ENCODE measurements at regions not wholly inside any gene's neighbourhood (a gene's known extent, or its start where the extent isn't known, plus 50 kb on each side); places are given as distances from the start of the nearest gene placed in this dataset.

DNA sequence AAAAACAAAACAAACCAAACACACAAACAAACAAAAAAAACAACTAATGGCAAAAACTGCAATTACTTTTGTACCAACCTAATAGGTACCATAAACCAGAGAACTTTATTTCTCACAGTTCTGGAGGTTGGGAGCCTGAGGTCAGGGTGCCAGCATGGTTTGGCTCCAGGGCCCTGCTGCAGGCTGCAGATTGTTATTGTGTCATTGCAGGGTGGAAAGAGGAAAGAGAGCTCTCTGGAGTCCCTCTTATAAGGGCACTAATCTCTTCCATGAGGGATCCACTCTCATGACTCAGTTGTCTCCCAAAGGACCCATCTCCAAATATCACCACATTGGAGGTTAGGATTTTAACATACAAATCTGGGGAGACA is 64.9 kb upstream of the CPEB4 start:
- peaks cover 0 to 2% (median under 1%) of the 10 kb centered on the region in 5 donors for H3K27me3 Mint-ChIP-seq
- no peak for DNase-seq
- ATAC-seq: no peak
- no peak overlapping the region for H3K27ac Mint-ChIP-seq
- H3K36me3 Mint-ChIP-seq: peaks cover 0 to 19% (median 5%) of the 10 kb centered on the region in 3 donors
- H3K4me3 Mint-ChIP-seq: no peak overlapping the region
- peaks cover 0 to 17% (median 8%) of the 10 kb centered on the region in 9 donors for H3K9me3 Mint-ChIP-seq
- peaks cover 0 to 47% (median 6%) of the 10 kb centered on the region in 4 donors for H3K4me1 Mint-ChIP-seq
- POLR2A ChIA-PET: interaction anchor here (0.7 kb wide), 1 partner anchor 45 kb away, joined by 4 read pairs; no protein-coding TSS in a partner anchor

DNA sequence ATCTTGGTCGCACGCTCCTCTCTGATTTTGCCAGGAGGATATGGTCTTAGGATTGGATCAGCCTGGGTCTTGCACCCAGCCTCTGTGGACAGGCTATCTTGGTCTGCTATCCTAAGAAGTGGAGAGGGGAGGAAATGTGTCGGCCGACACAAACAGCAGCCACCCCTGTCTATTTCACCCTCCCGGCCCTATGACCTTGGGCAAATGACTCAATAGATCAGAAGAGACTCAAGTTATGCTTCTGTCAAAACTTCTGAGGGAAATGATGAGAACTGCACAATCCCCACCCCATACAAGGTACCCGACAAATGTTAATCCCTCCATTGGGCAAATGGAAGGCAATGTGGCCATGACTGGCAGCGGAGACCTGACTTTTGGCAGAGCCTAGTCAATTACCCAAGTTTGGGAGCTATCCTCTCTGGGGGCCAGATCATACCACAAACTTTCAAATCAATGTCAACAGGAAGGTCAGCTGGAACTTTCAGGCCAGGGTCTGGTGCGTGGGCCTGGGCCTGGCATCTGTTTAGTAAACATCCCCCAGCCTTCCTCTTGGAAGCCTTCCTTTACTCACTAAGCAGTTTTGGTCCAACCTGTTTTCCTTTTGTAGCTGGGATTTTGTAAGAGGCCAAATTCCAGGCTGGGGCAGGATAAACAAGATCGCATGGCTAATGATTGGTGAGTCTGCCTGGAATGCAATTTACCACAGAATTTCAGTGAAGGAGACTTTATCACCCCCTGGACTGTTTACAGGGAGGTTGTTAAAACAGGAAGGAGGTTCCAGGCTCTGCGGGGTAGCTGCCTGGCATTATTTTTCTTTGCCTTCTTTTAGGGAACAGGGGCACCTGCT is 64.2 kb upstream of the CPEB4 start:
- H3K9me3 Mint-ChIP-seq: peaks cover 0 to 18% (median 7%) of the 10 kb centered on the region in 9 donors

DNA sequence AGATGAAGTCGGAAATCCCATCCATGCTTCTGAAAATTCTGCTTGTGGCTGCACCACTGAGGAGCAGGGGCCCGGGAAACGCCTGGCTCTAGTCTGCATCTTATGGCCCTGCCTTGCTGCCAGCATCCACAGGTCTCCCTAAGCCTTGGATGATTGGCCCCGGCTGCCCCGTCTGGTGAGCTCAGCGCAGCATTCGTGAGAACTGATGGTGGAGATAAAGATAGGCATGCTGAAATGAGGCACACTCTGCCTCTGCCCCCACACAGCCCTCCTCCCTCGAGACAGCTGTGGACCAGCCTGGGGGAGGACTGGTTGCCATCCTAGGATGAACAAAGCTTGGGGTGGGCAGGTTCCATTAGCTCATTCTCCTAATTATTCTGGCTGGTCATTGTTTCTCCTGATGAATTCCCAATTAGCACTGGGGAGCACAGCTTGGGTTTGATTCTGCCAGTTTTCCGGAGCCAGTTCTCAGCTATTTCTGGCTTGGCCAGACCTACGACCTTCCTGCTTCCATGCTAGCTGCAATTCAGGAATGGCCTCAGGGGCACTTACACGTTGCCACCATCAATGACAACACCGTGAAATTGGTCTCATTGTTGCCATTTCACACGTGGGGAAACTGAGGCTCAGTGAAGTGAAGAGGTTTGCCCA is 62.8 kb upstream of the CPEB4 start:
- Mint-ChIP-seq H3K27me3 (peaks cover 0 to 2% (median 0%) of the 10 kb centered on the region in 5 donors), H3K4me3 (no peak overlapping the region), H3K27ac (no peak overlapping the region), H3K4me1 (peaks cover 0 to 47% (median 7%) of the 10 kb centered on the region in 4 donors), H3K9me3 (peaks cover 0 to 13% (median 5%) of the 10 kb centered on the region in 9 donors), H3K36me3 (peaks cover 0 to 9% (median 0%) of the 10 kb centered on the region in 3 donors)
- DNase-seq: no peak
- no peak for ATAC-seq
- POLR2A ChIA-PET: no interaction called here

More for the DNA sequence above, 64.2 kb upstream of the CPEB4 start:
- Mint-ChIP-seq H3K4me3 (no peak overlapping the region), H3K27ac (peak overlapping the region in 2 of 10 donors; percentile 5 to 9), H3K27me3 (peaks cover 0 to 2% (median 0%) of the 10 kb centered on the region in 5 donors), H3K36me3 (peaks cover 0 to 18% (median 5%) of the 10 kb centered on the region in 3 donors), H3K4me1 (peaks cover 0 to 46% (median 6%) of the 10 kb centered on the region in 4 donors)
- no peak for DNase-seq
- ATAC-seq: no peak
- POLR2A ChIA-PET: no interaction called here

DNA sequence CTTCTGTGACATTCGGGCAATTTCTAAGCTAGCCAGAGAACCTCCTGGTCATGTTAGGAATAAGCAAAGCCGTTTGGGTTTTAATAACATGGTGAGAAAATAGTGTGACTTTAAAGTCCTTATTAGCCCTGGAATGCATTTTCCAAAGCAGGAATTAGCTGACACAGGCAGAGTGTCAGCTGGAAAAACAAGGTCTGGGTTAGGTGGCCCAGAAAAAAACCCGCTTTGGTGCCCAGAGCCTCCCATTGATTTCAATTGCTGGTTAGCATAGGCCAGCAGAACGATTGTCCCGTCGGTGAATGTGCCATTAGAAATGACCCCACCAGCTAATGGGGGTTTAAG is 62.1 kb upstream of the CPEB4 start:
- POLR2A ChIA-PET: no interaction called here
- Mint-ChIP-seq H3K9me3 (peaks cover 0 to 13% (median 5%) of the 10 kb centered on the region in 9 donors), H3K27me3 (peaks cover 0 to 2% (median 0%) of the 10 kb centered on the region in 5 donors), H3K36me3 (peaks cover 0 to 9% (median 0%) of the 10 kb centered on the region in 3 donors), H3K4me1 (peaks cover 0 to 40% (median 5%) of the 10 kb centered on the region in 4 donors), H3K27ac (no peak overlapping the region), H3K4me3 (no peak overlapping the region)
- no peak for ATAC-seq
- no peak for DNase-seq

DNA sequence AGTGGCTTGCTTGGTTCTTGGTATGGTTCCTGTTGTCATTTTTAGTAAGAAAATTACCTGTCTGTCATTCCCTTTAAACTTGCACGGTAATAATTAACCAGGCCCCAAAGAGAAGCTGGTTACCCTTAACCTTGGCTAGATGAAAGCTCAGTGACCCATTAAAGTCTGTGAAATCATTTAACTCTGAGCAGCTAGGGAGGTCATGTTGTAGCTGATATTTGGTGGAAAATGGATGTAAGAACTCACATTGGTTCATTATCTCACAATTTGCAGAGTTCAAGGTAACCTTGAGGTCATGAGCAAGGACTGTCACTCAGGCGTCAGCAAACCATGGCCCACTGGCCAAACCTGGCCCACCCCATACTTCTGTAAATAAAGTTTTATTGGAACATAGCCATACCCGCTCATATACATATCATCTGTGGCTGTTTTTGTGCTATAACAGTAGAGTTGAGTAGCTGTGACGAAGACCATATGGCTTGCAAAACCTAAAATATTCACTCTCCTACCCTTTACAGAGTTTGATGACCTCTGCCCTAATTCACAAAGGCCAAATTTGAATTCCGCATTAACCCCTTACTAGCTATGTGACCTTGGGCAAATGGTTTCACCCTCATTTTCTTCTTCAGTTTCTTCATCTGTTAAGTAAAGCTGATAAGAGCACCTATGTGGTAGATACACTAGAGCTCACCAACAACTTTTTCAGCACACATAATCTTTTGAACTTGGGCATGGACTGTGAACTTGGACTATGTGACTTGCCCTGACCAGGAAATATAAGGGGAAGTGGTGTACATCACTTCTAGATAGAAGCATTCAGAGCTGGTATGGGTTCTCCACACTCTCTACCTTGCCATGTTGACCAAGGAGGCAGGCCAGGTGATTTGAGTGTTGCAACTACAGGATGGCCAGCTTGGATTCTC is 61.5 kb upstream of the CPEB4 start:
- Mint-ChIP-seq H3K9me3 (peaks cover 0 to 13% (median 5%) of the 10 kb centered on the region in 9 donors), H3K36me3 (peaks cover 0 to 9% (median 0%) of the 10 kb centered on the region in 3 donors), H3K4me1 (peaks cover 0 to 34% (median under 1%) of the 10 kb centered on the region in 4 donors), H3K27ac (no peak overlapping the region), H3K4me3 (no peak overlapping the region), H3K27me3 (peaks cover 0 to 2% (median 0%) of the 10 kb centered on the region in 5 donors)
- no peak for DNase-seq
- ATAC-seq: no peak
- POLR2A ChIA-PET: no interaction called here

DNA sequence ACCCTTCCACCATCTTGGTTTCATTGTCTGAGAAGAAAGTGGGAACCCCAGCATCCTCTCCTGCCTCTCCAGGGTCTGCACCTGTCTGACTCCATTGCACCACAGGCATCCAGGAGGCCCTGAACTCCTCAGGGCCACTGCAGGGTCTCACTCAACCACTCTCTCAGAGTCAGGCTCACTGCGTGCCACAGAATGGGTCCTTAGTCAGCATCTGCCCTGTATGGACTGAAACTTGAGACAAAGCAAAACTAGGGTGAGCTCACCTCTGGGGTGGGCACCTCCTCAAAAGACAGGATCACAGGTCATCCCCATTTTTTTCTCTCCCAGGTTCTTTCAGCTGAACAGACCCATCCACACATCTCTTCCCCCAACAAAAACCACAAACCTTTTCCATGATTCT is 59.2 kb upstream of the CPEB4 start:
- peaks cover 0 to 32% (median under 1%) of the 10 kb centered on the region in 4 donors for H3K4me1 Mint-ChIP-seq
- no peak for ATAC-seq
- no peak overlapping the region for H3K27ac Mint-ChIP-seq
- no peak for DNase-seq
- H3K9me3 Mint-ChIP-seq: peaks cover 0 to 13% (median 5%) of the 10 kb centered on the region in 9 donors
- no peaks in the 10 kb centered on the region for H3K27me3 Mint-ChIP-seq
- POLR2A ChIA-PET: no interaction called here
- H3K36me3 Mint-ChIP-seq: peaks cover 0 to 9% (median 0%) of the 10 kb centered on the region in 3 donors
- H3K4me3 Mint-ChIP-seq: no peak overlapping the region

DNA sequence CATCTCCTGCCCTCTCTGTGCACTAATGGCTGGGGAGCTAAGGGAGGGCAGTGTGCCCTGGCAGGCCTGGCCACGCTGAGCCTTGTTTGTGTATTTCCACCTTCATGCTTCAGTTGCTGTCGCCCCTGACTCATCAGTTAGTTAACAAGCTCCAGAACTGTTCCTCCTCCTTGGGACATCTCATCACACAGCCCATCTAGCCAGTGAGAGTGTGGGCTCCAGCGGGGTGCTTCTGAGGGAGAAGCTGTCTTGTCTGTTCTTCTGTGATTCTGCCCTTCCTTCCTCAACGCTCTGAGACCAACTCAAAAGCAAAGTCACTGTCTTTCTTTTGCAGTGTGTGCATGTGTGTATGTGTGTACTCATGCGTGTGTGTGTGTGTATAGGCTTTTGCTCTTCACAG is 58.3 kb upstream of the CPEB4 start:
- H3K36me3 Mint-ChIP-seq: peaks cover 0 to 9% (median 0%) of the 10 kb centered on the region in 3 donors
- H3K27me3 Mint-ChIP-seq: no peaks in the 10 kb centered on the region
- ATAC-seq (no peak), DNase-seq (no peak)
- POLR2A ChIA-PET: no interaction called here
- peak overlapping the region in 2 of 10 donors; percentile 51 to 71 for H3K27ac Mint-ChIP-seq
- H3K4me1 Mint-ChIP-seq: peaks cover 0 to 24% (median under 1%) of the 10 kb centered on the region in 4 donors
- H3K4me3 Mint-ChIP-seq: no peak overlapping the region
- peaks cover 0 to 13% (median 5%) of the 10 kb centered on the region in 9 donors for H3K9me3 Mint-ChIP-seq

DNA sequence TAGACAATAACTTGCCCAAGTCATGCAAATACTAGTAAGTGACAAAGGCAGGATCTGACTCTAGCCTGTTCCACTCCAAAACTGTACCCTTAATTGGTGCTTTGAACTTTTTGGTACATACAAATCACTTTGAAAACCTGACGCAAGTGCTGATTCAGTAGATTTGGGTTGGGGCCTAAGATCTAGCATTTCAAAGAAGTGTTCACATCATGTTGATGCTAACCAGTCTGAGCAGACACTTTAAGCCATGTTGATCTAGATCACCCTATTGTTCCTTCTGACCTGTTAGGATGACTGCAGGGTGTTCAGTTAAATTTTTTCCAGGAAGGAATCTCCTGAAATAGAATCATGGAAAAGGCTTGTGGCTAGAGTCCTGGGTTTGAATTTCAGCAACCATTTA is 57.7 kb upstream of the CPEB4 start:
- H3K4me3 Mint-ChIP-seq: no peak overlapping the region
- ATAC-seq (no peak), DNase-seq (no peak)
- H3K27me3 Mint-ChIP-seq: no peaks in the 10 kb centered on the region
- H3K27ac Mint-ChIP-seq: no peak overlapping the region
- peaks cover 0 to 22% (median under 1%) of the 10 kb centered on the region in 4 donors for H3K4me1 Mint-ChIP-seq
- H3K9me3 Mint-ChIP-seq: peaks cover 0 to 13% (median 5%) of the 10 kb centered on the region in 9 donors
- peaks cover 0 to 9% (median 0%) of the 10 kb centered on the region in 3 donors for H3K36me3 Mint-ChIP-seq
- POLR2A ChIA-PET: no interaction called here

DNA sequence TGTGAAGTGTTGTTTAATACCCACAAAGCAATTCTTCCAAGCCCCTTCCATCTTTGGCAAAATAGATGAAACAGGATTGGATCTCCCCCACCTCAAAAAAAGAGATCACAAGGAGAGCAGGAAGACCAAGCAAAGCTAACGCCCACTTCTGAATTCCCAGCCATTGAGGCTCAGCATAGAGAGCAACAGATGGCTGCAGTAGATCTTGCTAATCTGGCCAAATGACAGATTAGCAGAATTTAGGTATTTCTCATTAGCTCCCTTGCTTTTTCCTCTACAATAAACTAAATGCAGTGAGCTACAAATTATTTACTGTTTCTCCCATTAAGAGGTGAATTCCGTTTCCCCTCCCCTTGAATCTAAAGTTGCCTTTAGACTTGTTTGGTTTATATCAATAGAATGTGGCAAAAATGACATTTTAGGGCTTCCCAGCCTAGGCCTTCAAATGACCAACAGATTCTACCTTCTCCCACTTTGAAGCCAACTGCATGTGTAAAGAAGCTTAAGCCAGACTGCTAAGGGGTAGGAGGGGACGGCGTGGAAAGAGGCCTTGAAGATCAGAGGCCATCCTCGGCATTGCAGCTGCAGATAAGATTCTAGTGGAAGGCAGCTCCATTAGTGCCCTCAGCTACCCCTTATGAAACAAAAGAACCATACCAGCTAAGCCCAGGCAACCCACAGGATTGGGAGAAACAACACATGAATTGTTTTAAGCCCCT is 56.8 kb upstream of the CPEB4 start:
- Mint-ChIP-seq H3K4me3 (no peak overlapping the region), H3K27ac (no peak overlapping the region), H3K36me3 (peaks cover 0 to 9% (median 0%) of the 10 kb centered on the region in 3 donors), H3K9me3 (peaks cover 0 to 13% (median 5%) of the 10 kb centered on the region in 9 donors), H3K27me3 (peaks cover 0 to 1% (median 0%) of the 10 kb centered on the region in 5 donors), H3K4me1 (peaks cover 0 to 24% (median under 1%) of the 10 kb centered on the region in 4 donors)
- ATAC-seq (no peak), DNase-seq (no peak)
- POLR2A ChIA-PET: no interaction called here

DNA sequence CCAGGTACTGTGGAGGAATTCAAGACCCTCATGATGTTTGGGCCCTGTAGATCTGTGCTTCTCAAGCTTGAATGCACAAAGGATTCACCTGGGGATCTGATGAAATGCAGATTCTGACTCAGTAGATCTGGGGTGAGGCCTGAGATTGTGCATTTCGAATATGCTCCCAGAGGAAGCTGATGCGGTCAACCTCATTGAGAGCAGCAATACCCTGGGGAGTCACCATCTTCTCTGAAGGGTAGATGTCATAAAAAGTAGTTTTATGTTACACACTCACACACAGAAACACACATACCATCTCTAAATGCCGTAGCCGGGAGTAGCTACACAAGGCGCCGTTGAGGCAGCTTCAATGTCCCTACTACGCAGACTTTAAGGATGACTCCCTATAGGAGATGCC is 55.8 kb upstream of the CPEB4 start:
- Mint-ChIP-seq H3K4me1 (peaks cover 0 to 24% (median under 1%) of the 10 kb centered on the region in 4 donors), H3K27ac (no peak overlapping the region), H3K9me3 (peaks cover 0 to 11% (median 5%) of the 10 kb centered on the region in 9 donors), H3K27me3 (peaks cover 0 to 2% (median 0%) of the 10 kb centered on the region in 5 donors), H3K4me3 (peak overlapping the region in 1 of 10 donors; percentile 21), H3K36me3 (peaks cover 0 to 9% (median 0%) of the 10 kb centered on the region in 3 donors)
- ATAC-seq: no peak
- POLR2A ChIA-PET: no interaction called here
- no peak for DNase-seq

DNA sequence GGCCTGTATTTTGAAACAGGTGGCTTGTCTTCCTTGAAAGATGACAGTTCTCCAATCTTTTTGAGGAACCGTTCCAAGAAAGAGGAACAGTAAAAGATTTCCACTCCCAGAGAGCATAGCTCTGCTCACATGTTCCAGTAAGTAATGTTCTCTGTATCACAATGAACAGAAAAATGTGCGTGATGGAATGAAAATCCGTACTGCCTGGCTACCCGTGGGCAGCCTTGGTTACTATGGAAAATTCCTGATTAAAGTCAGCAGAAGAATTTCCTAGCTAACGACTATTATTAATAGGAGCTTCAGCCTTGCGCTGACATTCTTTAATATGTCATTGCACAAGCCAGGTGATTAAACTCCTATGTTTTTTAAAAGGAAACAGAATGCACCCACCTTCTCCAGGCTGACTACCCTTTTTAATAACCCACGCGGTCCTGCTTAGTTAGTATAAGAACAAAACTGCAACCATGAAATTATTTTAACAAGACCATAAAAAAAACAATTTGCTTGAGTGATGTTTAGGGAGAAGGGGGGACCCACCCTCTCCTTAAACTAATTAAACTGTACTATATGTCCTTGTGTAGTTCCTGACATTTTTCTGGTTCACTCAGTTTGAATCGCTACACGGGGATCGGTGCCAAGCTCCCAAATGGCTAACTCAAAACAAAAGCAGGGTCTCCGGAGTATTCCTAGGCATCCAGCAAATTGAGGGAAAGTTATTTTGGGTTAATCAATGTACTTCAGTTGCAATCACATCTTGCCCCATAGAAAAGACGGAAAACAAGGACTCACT is 54.8 kb upstream of the CPEB4 start:
- H3K4me3 Mint-ChIP-seq: no peak overlapping the region
- H3K36me3 Mint-ChIP-seq: no peaks in the 10 kb centered on the region
- H3K4me1 Mint-ChIP-seq: peaks cover 0 to 24% (median under 1%) of the 10 kb centered on the region in 4 donors

More for the DNA sequence above, 54.8 kb upstream of the CPEB4 start:
- peaks cover 0 to 2% (median 0%) of the 10 kb centered on the region in 5 donors for H3K27me3 Mint-ChIP-seq
- H3K9me3 Mint-ChIP-seq: peaks cover 0 to under 1% (median 0%) of the 10 kb centered on the region in 9 donors
- ATAC-seq (no peak), DNase-seq (no peak)
- no peak overlapping the region for H3K27ac Mint-ChIP-seq
- POLR2A ChIA-PET: no interaction called here

Measured in naive thymus-derived CD8-positive, alpha-beta T cell (primary cell).